ENCODE measurements at regions not wholly inside any gene's neighbourhood (a gene's known extent, or its start where the extent isn't known, plus 50 kb on each side); places are given as distances from the start of the nearest gene placed in this dataset.
A peak's percentile ranks its signal among the peaks of the same experiment; 100 is the strongest.
"Not testable (repeated sequence)": the region's sequence is repeated elsewhere in the genome, so short reads cannot be mapped to it uniquely, and the experiment has no call there.

- Mint-ChIP-seq H3K27me3 (peaks cover 40% of the 10 kb centered on the region), H3K4me3 (peak overlapping the region; percentile 59), H3K4me1 (ENCODE audit: low read depth) (peaks cover 16% of the 10 kb centered on the region)
- intact Hi-C loops (cut with micrococcal nuclease); H3K9me3 Mint-ChIP-seq; H3K36me3 Mint-ChIP-seq (ENCODE audit: low read depth); H3K27ac Mint-ChIP-seq: not testable (repeated sequence)
Observed at GRCh38 chr7:39833865-39834634, 116.0 kb upstream of the CDK13 start.

GRCh38 chr7:39838326-39838725 is 111.7 kb upstream of the CDK13 start:
- Mint-ChIP-seq H3K9me3 (no peaks in the 10 kb centered on the region), H3K27ac (no peak overlapping the region), H3K36me3 (ENCODE audit: low read depth) (no peaks in the 10 kb centered on the region), H3K27me3 (peaks cover 33% of the 10 kb centered on the region), H3K4me3 (no peak overlapping the region), H3K4me1 (ENCODE audit: low read depth) (peaks cover 16% of the 10 kb centered on the region)
- intact Hi-C loops (cut with micrococcal nuclease), result no loop called here

GRCh38 chr7:39845006-39845405 is 105.0 kb upstream of the CDK13 start:
- intact Hi-C loops (cut with micrococcal nuclease), result no loop called here
- Mint-ChIP-seq H3K4me3 (no peak overlapping the region), H3K36me3 (ENCODE audit: low read depth) (no peaks in the 10 kb centered on the region), H3K9me3 (no peaks in the 10 kb centered on the region), H3K27ac (no peak overlapping the region), H3K4me1 (ENCODE audit: low read depth) (no peaks in the 10 kb centered on the region), H3K27me3 (no peaks in the 10 kb centered on the region)

- intact Hi-C loops (cut with micrococcal nuclease), result no loop called here
- Mint-ChIP-seq H3K27me3 (no peaks in the 10 kb centered on the region), H3K27ac (no peak overlapping the region), H3K4me3 (no peak overlapping the region), H3K9me3 (no peaks in the 10 kb centered on the region), H3K36me3 (ENCODE audit: low read depth) (no peaks in the 10 kb centered on the region), H3K4me1 (ENCODE audit: low read depth) (no peaks in the 10 kb centered on the region)
Observed at GRCh38 chr7:39847227-39847626, 102.8 kb upstream of the CDK13 start.

GRCh38 chr7:39851466-39852045 is 98.5 kb upstream of the CDK13 start:
- H3K27me3 Mint-ChIP-seq, result peaks cover 23% of the 10 kb centered on the region
- no peak overlapping the region for H3K4me3 Mint-ChIP-seq
- intact Hi-C loops (cut with micrococcal nuclease), result no loop called here
- H3K4me1 Mint-ChIP-seq (ENCODE audit: low read depth), result peaks cover 10% of the 10 kb centered on the region
- H3K9me3 Mint-ChIP-seq, result no peaks in the 10 kb centered on the region
- H3K27ac Mint-ChIP-seq, result no peak overlapping the region
- no peaks in the 10 kb centered on the region for H3K36me3 Mint-ChIP-seq (ENCODE audit: low read depth)

GRCh38 chr7:39854616-39855324 is 95.3 kb upstream of the CDK13 start:
- H3K36me3 Mint-ChIP-seq (ENCODE audit: low read depth); intact Hi-C loops (cut with micrococcal nuclease): not testable (repeated sequence)
- peak overlapping the region; percentile 25 for H3K27ac Mint-ChIP-seq

GRCh38 chr7:39855325-39855674 is 94.8 kb upstream of the CDK13 start:
- Mint-ChIP-seq H3K9me3 (no peaks in the 10 kb centered on the region), H3K27me3 (peaks cover 26% of the 10 kb centered on the region), H3K4me1 (ENCODE audit: low read depth) (peaks cover 10% of the 10 kb centered on the region), H3K36me3 (ENCODE audit: low read depth) (no peaks in the 10 kb centered on the region), H3K4me3 (peak overlapping the region; percentile 74), H3K27ac (peak overlapping the region; percentile 25)
- intact Hi-C loops (cut with micrococcal nuclease), result no loop called here

More at GRCh38 chr7:39854616-39855324, 95.3 kb upstream of the CDK13 start:
- H3K4me3 Mint-ChIP-seq, result peak overlapping the region; percentile 74
- not testable (repeated sequence) for H3K4me1 Mint-ChIP-seq (ENCODE audit: low read depth); H3K9me3 Mint-ChIP-seq
- peaks cover 26% of the 10 kb centered on the region for H3K27me3 Mint-ChIP-seq

GRCh38 chr7:39863675-39864322 is 86.3 kb upstream of the CDK13 start:
- H3K4me3 Mint-ChIP-seq; H3K9me3 Mint-ChIP-seq; H3K27ac Mint-ChIP-seq; H3K27me3 Mint-ChIP-seq; intact Hi-C loops (cut with micrococcal nuclease); H3K4me1 Mint-ChIP-seq (ENCODE audit: low read depth); H3K36me3 Mint-ChIP-seq (ENCODE audit: low read depth): not testable (repeated sequence)

GRCh38 chr7:39869888-39870522 is 80.1 kb upstream of the CDK13 start:
- H3K4me3 Mint-ChIP-seq; H3K27me3 Mint-ChIP-seq; intact Hi-C loops (cut with micrococcal nuclease); H3K36me3 Mint-ChIP-seq (ENCODE audit: low read depth); H3K9me3 Mint-ChIP-seq: not testable (repeated sequence)
- Mint-ChIP-seq H3K27ac (peak overlapping the region; percentile 86), H3K4me1 (ENCODE audit: low read depth) (peaks cover 20% of the 10 kb centered on the region)

- H3K9me3 Mint-ChIP-seq; H3K4me3 Mint-ChIP-seq; H3K36me3 Mint-ChIP-seq (ENCODE audit: low read depth); intact Hi-C loops (cut with micrococcal nuclease); H3K27me3 Mint-ChIP-seq; H3K27ac Mint-ChIP-seq: not testable (repeated sequence)
- peaks cover 28% of the 10 kb centered on the region for H3K4me1 Mint-ChIP-seq (ENCODE audit: low read depth)
Observed at GRCh38 chr7:39871610-39872009, 78.4 kb upstream of the CDK13 start.

- Mint-ChIP-seq H3K4me1 (ENCODE audit: low read depth) (peaks cover 3% of the 10 kb centered on the region), H3K9me3 (peaks cover 35% of the 10 kb centered on the region), H3K36me3 (ENCODE audit: low read depth) (no peaks in the 10 kb centered on the region), H3K27me3 (no peaks in the 10 kb centered on the region), H3K27ac (no peak overlapping the region), H3K4me3 (no peak overlapping the region)
- intact Hi-C loops (cut with micrococcal nuclease), result no loop called here
Observed at GRCh38 chr7:39880556-39880955, 69.5 kb upstream of the CDK13 start.

- H3K4me1 Mint-ChIP-seq (ENCODE audit: low read depth), result no peaks in the 10 kb centered on the region
Observed at GRCh38 chr7:39882148-39882784, 67.8 kb upstream of the CDK13 start.

GRCh38 chr7:39883812-39884390 is 66.2 kb upstream of the CDK13 start:
- Mint-ChIP-seq H3K4me1 (ENCODE audit: low read depth) (no peaks in the 10 kb centered on the region), H3K27me3 (no peaks in the 10 kb centered on the region), H3K36me3 (ENCODE audit: low read depth) (no peaks in the 10 kb centered on the region), H3K27ac (no peak overlapping the region), H3K4me3 (no peak overlapping the region), H3K9me3 (peaks cover 35% of the 10 kb centered on the region)
- intact Hi-C loops (cut with micrococcal nuclease), result no loop called here

More at GRCh38 chr7:39882148-39882784, 67.8 kb upstream of the CDK13 start:
- Mint-ChIP-seq H3K4me3 (no peak overlapping the region), H3K36me3 (ENCODE audit: low read depth) (no peaks in the 10 kb centered on the region), H3K27ac (no peak overlapping the region), H3K9me3 (peaks cover 35% of the 10 kb centered on the region), H3K27me3 (no peaks in the 10 kb centered on the region)
- intact Hi-C loops (cut with micrococcal nuclease), result no loop called here
